Peyer's patch (tissue), 4 donors: ENCODE measurements at regions not wholly inside any gene's neighbourhood (a gene's known extent, or its start where the extent isn't known, plus 50 kb on each side); places are given as distances from the start of the nearest gene placed in this dataset.

Experiments
- CTCF ChIP-seq, 6 experiments: fragments of 450-650 bp in 4 of 6; fragments of 200-600 bp in 2 of 6; sonication (generic) in 1 of 6; IDR thresholded peaks; one replicate each; pipeline ENCODE4 v1.5.1; 2017 to 2019; ENCODE audit warnings: antibody characterized with exemption in 6 of 6, mild to moderate bottlenecking in 3 of 6, moderate library complexity in 1 of 6
- POLR2A ChIP-seq, 2 donors: fragments of 450-650 bp; IDR thresholded peaks; one replicate each; pipeline ENCODE4 v1.5.1; 2017; ENCODE audit warnings: antibody characterized with exemption in 2 of 2, mild to moderate bottlenecking in 2 of 2, moderate library complexity in 2 of 2

- TF ChIP-seq POLR2A (IDR thresholded peaks at IDR 0.05) (peak in 1 of 2 donors; percentile 11), CTCF (IDR thresholded peaks at IDR 0.05) (no peak)
Observed at GRCh38 chr6:27019651-27020552, 227.6 kb upstream of the PRSS16 start.
